IgD-negative memory B cell (primary cell): ENCODE measurements at regions not wholly inside any gene's neighbourhood (a gene's known extent, or its start where the extent isn't known, plus 50 kb on each side); places are given as distances from the start of the nearest gene placed in this dataset.

Source experiments
- H3K27ac Mint-ChIP-seq, 3 donors: one replicate each; pipeline ENCODE4 v1.8.0; 2020 to 2022; ENCODE audit warnings: mild to moderate bottlenecking in 3 of 3, mixed read lengths in 3 of 3, moderate library complexity in 1 of 3
- H3K27me3 Mint-ChIP-seq: one replicate; pipeline ENCODE4 v1.8.0; 2021; ENCODE audit warnings: mixed read lengths
- H3K36me3 Mint-ChIP-seq: one replicate; pipeline ENCODE4 v1.8.0; 2020; ENCODE audit warnings: mild to moderate bottlenecking, mixed read lengths
- H3K4me1 Mint-ChIP-seq, 3 donors: one replicate each; pipeline ENCODE4 v1.8.0; 2020 to 2022; ENCODE audit warnings: mixed read lengths in 3 of 3, mild to moderate bottlenecking in 1 of 3
- H3K4me3 Mint-ChIP-seq, 4 donors: one replicate each; pipeline ENCODE4 v1.8.0; 2020 to 2022; ENCODE audit warnings: mild to moderate bottlenecking in 4 of 4, mixed read lengths in 4 of 4, moderate library complexity in 3 of 4
- H3K9me3 Mint-ChIP-seq, 3 donors: one replicate each; pipeline ENCODE4 v1.8.0; 2020 to 2021; ENCODE audit warnings: mixed read lengths in 3 of 3, mild to moderate bottlenecking in 1 of 3

- peaks cover 16% of the 10 kb centered on the region for H3K27me3 Mint-ChIP-seq
- H3K9me3 Mint-ChIP-seq = no peaks in the 10 kb centered on the region
- H3K4me3 Mint-ChIP-seq = no peak overlapping the region
- no peak overlapping the region for H3K27ac Mint-ChIP-seq
- H3K4me1 Mint-ChIP-seq = peaks cover 0 to 7% (median 5%) of the 10 kb centered on the region in 3 donors
- no peaks in the 10 kb centered on the region for H3K36me3 Mint-ChIP-seq
These were observed 112.3 kb downstream of the CRYAA start for GRCh38 chr21:43280949-43281633.

- no peaks in the 10 kb centered on the region for H3K36me3 Mint-ChIP-seq
These were observed 110.7 kb downstream of the CRYAA start for GRCh38 chr21:43279578-43279894.

GRCh38 chr21:43278766-43279577, 110.2 kb downstream of the CRYAA start:
- Mint-ChIP-seq H3K27ac (peak overlapping the region in 2 of 3 donors; percentile 59 to 67), H3K4me1 (peaks cover 3 to 11% (median 5%) of the 10 kb centered on the region in 3 donors), H3K27me3 (peaks cover 22% of the 10 kb centered on the region), H3K4me3 (no peak overlapping the region), H3K36me3 (no peaks in the 10 kb centered on the region), H3K9me3 (no peaks in the 10 kb centered on the region)

More at GRCh38 chr21:43279578-43279894, 110.7 kb downstream of the CRYAA start:
- no peaks in the 10 kb centered on the region for H3K9me3 Mint-ChIP-seq
- H3K4me1 Mint-ChIP-seq = peaks cover 3 to 11% (median 5%) of the 10 kb centered on the region in 3 donors
- peaks cover 20% of the 10 kb centered on the region for H3K27me3 Mint-ChIP-seq
- H3K4me3 Mint-ChIP-seq = no peak overlapping the region
- peak overlapping the region in 1 of 3 donors; percentile 67 for H3K27ac Mint-ChIP-seq

- Mint-ChIP-seq H3K27me3 (peaks cover 23% of the 10 kb centered on the region), H3K4me1 (peaks cover 3 to 11% (median 5%) of the 10 kb centered on the region in 3 donors), H3K27ac (no peak overlapping the region), H3K36me3 (no peaks in the 10 kb centered on the region), H3K4me3 (no peak overlapping the region), H3K9me3 (no peaks in the 10 kb centered on the region)
These were observed 109.6 kb downstream of the CRYAA start for GRCh38 chr21:43278359-43278758.

- Mint-ChIP-seq H3K27me3 (peaks cover 26% of the 10 kb centered on the region), H3K36me3 (no peaks in the 10 kb centered on the region), H3K4me1 (peaks cover 3 to 11% (median 5%) of the 10 kb centered on the region in 3 donors), H3K9me3 (no peaks in the 10 kb centered on the region), H3K27ac (peak overlapping the region in 1 of 3 donors; percentile 76), H3K4me3 (no peak overlapping the region)
These were observed 108.9 kb downstream of the CRYAA start for GRCh38 chr21:43277481-43278351.

GRCh38 chr21:43276811-43277210, 108.0 kb downstream of the CRYAA start:
- Mint-ChIP-seq H3K9me3 (no peaks in the 10 kb centered on the region), H3K4me3 (no peak overlapping the region)

GRCh38 chr21:43275421-43276211, 106.8 kb downstream of the CRYAA start:
- H3K4me3 Mint-ChIP-seq = peak overlapping the region in 1 of 4 donors; percentile 53

More at GRCh38 chr21:43276811-43277210, 108.0 kb downstream of the CRYAA start:
- peaks cover 3 to 8% (median 5%) of the 10 kb centered on the region in 3 donors for H3K4me1 Mint-ChIP-seq
- no peak overlapping the region for H3K27ac Mint-ChIP-seq
- H3K27me3 Mint-ChIP-seq = peaks cover 29% of the 10 kb centered on the region
- H3K36me3 Mint-ChIP-seq = no peaks in the 10 kb centered on the region

GRCh38 chr21:43274946-43275310, 106.1 kb downstream of the CRYAA start:
- Mint-ChIP-seq H3K4me3 (no peak overlapping the region), H3K4me1 (peaks cover 3 to 10% (median 5%) of the 10 kb centered on the region in 3 donors), H3K27ac (no peak overlapping the region), H3K9me3 (no peaks in the 10 kb centered on the region), H3K36me3 (no peaks in the 10 kb centered on the region), H3K27me3 (peaks cover 44% of the 10 kb centered on the region)

More at GRCh38 chr21:43275421-43276211, 106.8 kb downstream of the CRYAA start:
- Mint-ChIP-seq H3K27me3 (peaks cover 39% of the 10 kb centered on the region), H3K36me3 (no peaks in the 10 kb centered on the region), H3K9me3 (no peaks in the 10 kb centered on the region), H3K4me1 (peaks cover 3 to 8% (median 5%) of the 10 kb centered on the region in 3 donors), H3K27ac (peak overlapping the region; percentile 12 to 89 (median 79))

GRCh38 chr21:43274022-43274945, 105.5 kb downstream of the CRYAA start:
- H3K27ac Mint-ChIP-seq = no peak overlapping the region
- H3K36me3 Mint-ChIP-seq = no peaks in the 10 kb centered on the region
- H3K27me3 Mint-ChIP-seq = peaks cover 45% of the 10 kb centered on the region
- H3K4me1 Mint-ChIP-seq = peaks cover 3 to 10% (median 5%) of the 10 kb centered on the region in 3 donors
- peak overlapping the region in 1 of 4 donors; percentile 22 for H3K4me3 Mint-ChIP-seq
- H3K9me3 Mint-ChIP-seq = no peaks in the 10 kb centered on the region

- Mint-ChIP-seq H3K27me3 (peaks cover 47% of the 10 kb centered on the region), H3K4me1 (peaks cover 3 to 10% (median 5%) of the 10 kb centered on the region in 3 donors), H3K36me3 (no peaks in the 10 kb centered on the region), H3K9me3 (no peaks in the 10 kb centered on the region), H3K27ac (no peak overlapping the region), H3K4me3 (peak overlapping the region in 1 of 4 donors; percentile 22)
These were observed 104.9 kb downstream of the CRYAA start for GRCh38 chr21:43273708-43274021.

- H3K4me3 Mint-ChIP-seq = peak overlapping the region in 1 of 4 donors; percentile 5
- no peaks in the 10 kb centered on the region for H3K36me3 Mint-ChIP-seq
- peaks cover 3 to 10% (median 5%) of the 10 kb centered on the region in 3 donors for H3K4me1 Mint-ChIP-seq
- no peaks in the 10 kb centered on the region for H3K9me3 Mint-ChIP-seq
- peaks cover 50% of the 10 kb centered on the region for H3K27me3 Mint-ChIP-seq
- no peak overlapping the region for H3K27ac Mint-ChIP-seq
These were observed 104.4 kb downstream of the CRYAA start for GRCh38 chr21:43273016-43273707.

GRCh38 chr21:43272591-43272990, 103.8 kb downstream of the CRYAA start:
- H3K4me3 Mint-ChIP-seq = no peak overlapping the region
- H3K9me3 Mint-ChIP-seq = no peaks in the 10 kb centered on the region
- H3K27me3 Mint-ChIP-seq = peaks cover 44% of the 10 kb centered on the region
- H3K27ac Mint-ChIP-seq = no peak overlapping the region
- H3K36me3 Mint-ChIP-seq = no peaks in the 10 kb centered on the region
- H3K4me1 Mint-ChIP-seq = peaks cover 0 to 8% (median 3%) of the 10 kb centered on the region in 3 donors

GRCh38 chr21:43271452-43272020, 102.7 kb downstream of the CRYAA start:
- H3K9me3 Mint-ChIP-seq = no peaks in the 10 kb centered on the region
- no peaks in the 10 kb centered on the region for H3K36me3 Mint-ChIP-seq
- H3K27me3 Mint-ChIP-seq = peaks cover 36% of the 10 kb centered on the region
- H3K4me1 Mint-ChIP-seq = peaks cover 0 to 7% (median 3%) of the 10 kb centered on the region in 3 donors
- H3K27ac Mint-ChIP-seq = no peak overlapping the region
- H3K4me3 Mint-ChIP-seq = no peak overlapping the region
